ENCODE measurements at regions not wholly inside any gene's neighbourhood (a gene's known extent, or its start where the extent isn't known, plus 50 kb on each side); places are given as distances from the start of the nearest gene placed in this dataset.

DNA sequence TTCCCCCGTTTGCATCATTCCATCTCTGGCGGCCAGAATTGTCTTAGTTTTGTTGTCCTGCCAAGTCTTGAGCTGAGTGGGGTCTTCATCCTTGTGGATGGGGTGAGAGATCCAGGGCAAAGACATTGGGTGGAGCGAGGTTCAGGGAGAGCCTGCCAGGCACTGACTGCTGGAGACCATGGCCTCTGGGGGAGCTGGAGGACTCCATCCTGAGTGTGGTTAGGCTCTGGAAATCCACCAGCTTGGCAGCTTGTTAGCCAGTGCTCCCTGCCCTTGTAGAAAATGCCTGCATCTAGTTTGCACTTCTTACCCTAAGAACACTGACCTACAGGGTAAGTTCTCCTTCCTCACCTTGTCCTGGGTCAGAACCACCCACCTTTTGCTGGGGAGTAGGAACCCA is 97.2 kb upstream of the ZNF536 start:
- DNase-seq (ENCODE audit: insufficient read length, low spot score) (no peak), FAIRE-seq (no peak)
- TF ChIP-seq, protein P1, sequence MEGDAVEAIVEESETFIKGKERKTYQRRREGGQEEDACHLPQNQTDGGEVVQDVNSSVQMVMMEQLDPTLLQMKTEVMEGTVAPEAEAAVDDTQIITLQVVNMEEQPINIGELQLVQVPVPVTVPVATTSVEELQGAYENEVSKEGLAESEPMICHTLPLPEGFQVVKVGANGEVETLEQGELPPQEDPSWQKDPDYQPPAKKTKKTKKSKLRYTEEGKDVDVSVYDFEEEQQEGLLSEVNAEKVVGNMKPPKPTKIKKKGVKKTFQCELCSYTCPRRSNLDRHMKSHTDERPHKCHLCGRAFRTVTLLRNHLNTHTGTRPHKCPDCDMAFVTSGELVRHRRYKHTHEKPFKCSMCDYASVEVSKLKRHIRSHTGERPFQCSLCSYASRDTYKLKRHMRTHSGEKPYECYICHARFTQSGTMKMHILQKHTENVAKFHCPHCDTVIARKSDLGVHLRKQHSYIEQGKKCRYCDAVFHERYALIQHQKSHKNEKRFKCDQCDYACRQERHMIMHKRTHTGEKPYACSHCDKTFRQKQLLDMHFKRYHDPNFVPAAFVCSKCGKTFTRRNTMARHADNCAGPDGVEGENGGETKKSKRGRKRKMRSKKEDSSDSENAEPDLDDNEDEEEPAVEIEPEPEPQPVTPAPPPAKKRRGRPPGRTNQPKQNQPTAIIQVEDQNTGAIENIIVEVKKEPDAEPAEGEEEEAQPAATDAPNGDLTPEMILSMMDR (IDR thresholded peaks at IDR 0.05; ENCODE audit: insufficient read depth, missing control alignments): no peak

DNA sequence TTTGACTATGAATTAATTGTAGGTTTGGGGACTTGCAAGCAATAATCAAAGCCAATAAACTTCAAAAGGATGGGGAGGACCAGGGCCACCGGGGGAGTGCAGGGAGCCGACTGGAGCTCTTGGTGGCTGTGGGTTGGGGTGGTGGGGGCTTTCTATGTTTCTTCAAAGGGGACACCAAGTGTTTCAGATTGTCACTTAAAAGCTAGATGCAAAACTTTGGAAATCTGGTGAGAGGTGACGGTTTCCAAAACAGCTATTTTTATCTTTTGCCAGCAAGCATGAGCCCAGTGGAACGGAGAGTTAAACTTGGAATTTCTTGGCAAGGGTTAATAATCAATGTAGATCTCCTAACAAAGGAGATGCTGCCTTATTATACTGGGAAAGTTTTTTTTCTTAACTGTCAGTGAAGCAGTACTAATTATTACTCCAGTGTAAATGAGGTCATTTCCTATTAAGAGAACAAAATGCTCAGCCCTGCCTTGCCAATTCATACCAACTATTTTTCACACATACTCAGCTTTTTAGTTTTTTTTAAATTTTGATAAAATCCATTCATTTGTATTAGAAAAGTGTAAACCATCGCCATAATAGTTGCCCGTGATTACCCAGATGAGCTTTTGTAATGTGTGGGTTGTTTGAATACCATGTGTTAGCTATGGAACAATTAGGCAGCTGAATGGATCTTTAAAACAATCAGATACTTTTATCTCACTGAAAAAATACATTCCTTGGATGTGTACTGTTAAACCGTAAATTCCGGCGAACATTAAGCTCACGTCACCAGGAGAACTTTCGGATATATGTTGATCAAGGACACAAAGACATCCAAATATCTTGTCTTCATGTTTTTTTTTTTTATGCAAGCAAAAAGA is 95.9 kb upstream of the ZNF536 start:
- FAIRE-seq: peak; percentile 16
- TF ChIP-seq, protein P1 (IDR thresholded peaks at IDR 0.05; ENCODE audit: insufficient read depth, missing control alignments): no peak
- DNase-seq (ENCODE audit: insufficient read length, low spot score): no peak

DNA sequence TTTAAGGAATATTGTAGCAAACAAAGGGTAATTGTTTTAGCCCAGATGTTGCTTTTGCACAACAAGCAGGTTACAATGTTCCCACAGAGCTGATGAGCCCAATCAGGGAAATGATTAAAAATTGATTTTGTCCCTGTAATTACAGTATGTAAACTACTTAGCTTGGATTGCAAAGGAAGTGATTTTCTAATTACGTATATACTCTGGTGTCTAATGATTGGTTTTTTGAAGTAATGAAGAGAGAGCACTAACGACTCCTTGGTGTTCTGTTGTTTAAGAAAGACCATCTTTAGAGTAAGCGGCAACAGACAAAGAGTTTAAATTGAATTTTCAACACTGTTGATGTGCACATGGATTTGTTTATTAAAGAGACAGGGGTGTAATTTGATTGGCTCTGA is 95.3 kb upstream of the ZNF536 start:
- TF ChIP-seq, protein P1 (IDR thresholded peaks at IDR 0.05; ENCODE audit: insufficient read depth, missing control alignments): no peak
- FAIRE-seq: no peak
- no peak for DNase-seq (ENCODE audit: insufficient read length, low spot score)

DNA sequence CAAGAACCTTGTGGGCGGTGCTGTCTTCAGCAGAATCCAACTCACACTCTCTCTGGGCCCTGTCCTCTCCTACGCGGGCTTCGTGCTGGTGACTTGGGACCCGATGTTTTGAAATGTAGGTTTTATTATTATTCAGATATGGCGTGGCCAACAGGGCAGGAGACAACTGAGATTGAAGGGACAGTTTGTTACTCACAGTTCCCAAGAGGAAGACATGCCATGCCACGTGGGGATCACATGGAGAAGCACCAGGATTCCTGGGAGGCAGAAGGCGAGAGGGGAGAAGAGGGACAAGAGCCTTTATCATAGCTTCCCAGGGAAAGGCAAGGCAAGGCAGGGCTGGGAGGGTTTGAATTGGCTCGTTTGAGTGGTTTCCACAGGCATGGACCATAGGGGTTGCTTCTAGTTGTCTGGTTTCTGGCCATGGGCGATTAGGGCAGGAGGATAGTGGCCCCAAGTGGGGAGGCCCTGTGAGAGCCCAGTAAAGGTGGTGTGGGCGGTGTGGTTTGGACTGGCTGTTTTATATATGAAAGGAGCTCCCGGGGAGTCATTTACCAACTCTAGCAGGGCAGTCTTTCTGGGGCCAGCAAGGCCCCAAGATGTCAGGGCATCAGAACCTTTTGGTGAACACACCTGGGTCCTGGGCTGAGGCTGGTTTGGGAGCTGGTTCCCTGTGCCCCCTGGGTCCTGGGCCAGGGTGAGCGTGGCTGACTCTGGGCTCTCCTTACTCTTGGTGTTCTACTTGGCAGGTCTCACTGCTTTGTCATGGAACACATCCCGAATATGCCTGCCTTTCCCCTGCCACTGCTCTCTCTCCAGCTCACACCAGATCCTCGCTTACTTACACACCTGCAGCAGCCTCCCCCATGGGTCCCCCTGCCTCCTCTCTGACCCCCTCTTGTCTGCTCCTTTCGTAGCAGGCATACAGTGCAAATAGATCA is 94.0 kb upstream of the ZNF536 start:
- no peak for DNase-seq (ENCODE audit: insufficient read length, low spot score)
- TF ChIP-seq, protein P1 (IDR thresholded peaks at IDR 0.05; ENCODE audit: insufficient read depth, missing control alignments): no peak
- FAIRE-seq: no peak

DNA sequence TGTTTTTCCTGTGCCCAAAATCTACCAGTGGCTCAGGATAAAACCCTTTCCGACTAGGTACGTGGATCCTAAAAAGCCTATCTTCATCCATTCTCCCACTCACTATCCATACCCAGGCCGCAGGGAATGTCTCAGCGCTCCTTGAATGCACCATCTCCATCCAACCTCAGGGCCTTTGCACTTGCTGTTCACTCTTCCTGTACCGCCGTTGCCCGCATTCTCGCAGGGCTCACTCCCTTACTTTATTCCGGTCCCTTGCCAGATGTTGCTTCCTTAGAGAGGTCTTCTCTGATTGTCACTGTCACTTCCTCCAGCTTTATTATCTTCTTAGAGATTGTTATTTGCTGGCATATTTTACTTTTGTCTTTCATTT is 93.3 kb upstream of the ZNF536 start:
- TF ChIP-seq, protein P1 (IDR thresholded peaks at IDR 0.05; ENCODE audit: insufficient read depth, missing control alignments): no peak
- no peak for DNase-seq (ENCODE audit: insufficient read length, low spot score)
- FAIRE-seq: no peak

DNA sequence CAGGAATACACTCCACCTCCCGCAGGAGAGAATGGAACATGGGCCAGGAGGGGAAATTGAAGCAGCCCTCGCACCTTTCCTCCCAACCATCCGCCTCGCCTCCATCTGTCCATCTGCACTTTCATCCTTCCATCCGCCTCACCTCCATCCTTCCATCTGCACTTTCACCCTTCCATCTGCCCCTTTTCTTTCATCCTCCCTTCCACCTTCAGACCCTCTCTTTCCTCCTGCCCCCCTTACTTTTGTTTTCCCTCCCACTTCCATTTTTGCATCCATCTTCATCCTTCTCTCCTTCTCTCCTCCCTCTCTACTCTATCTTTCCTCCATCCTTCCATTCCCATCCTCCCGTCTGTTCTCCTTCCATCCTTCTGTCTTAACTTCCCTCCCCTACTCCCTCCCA is 92.2 kb upstream of the ZNF536 start:
- no peak for FAIRE-seq
- DNase-seq (ENCODE audit: insufficient read length, low spot score): no peak
- TF ChIP-seq, protein P1 (IDR thresholded peaks at IDR 0.05; ENCODE audit: insufficient read depth, missing control alignments): no peak
